Inflammatory macrophage treated with lipopolysaccharide for 1 hour (primary cell): ENCODE measurements at regions not wholly inside any gene's neighbourhood (a gene's known extent, or its start where the extent isn't known, plus 50 kb on each side); places are given as distances from the start of the nearest gene placed in this dataset.
A peak's percentile ranks its signal among the peaks of the same experiment; 100 is the strongest.

Source experiments
- DNase-seq, 2 donors: peaks; one replicate each; pipeline ENCODE4 v3.0.0-alpha.2; 2020 to 2022

DNA sequence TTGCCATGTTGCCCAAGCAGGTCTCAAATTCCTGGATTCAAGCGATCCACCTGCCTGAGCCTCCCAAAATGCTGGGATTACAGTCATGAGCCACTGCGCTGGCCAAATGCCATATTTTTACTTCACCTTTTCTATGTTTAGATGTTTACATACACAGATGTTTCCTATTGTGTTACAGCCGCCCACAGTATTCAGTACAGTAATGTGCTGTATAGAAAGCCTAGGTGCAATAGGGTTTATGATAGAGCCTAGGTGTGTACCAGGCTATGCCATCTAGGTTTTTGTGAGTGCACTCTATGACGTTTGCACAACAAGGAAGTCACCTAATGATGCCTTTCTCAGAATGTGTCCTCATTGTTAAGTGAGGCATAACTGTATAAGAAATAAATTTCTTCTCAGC is 153.4 kb downstream of the CHRM3 start:
- no peak for DNase-seq

GRCh38 chr1:239543873-239544272 is 157.5 kb downstream of the CHRM3 start:
- DNase-seq, result no peak

- no peak for DNase-seq
Measured at GRCh38 chr1:239545466-239545865, 159.1 kb downstream of the CHRM3 start.

DNA sequence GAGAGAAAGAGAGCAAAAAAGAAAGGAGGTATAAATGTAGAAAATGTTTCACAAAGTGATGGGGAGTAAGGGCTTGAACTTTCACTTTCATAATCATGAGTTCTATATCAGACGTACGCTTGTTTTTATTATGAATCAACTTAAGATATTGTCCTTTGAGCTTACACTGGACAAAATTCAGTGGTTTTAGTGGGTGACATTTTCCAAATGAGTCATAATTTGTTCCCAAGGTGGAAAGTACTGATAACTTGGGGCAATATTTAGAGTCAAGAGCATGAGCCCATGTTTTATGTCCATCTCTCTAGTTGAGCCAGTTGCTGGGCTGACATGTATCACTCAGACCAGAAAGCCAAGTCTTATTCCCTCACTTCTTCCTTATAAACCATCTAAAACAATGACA is 161.6 kb downstream of the CHRM3 start:
- no peak for DNase-seq

DNA sequence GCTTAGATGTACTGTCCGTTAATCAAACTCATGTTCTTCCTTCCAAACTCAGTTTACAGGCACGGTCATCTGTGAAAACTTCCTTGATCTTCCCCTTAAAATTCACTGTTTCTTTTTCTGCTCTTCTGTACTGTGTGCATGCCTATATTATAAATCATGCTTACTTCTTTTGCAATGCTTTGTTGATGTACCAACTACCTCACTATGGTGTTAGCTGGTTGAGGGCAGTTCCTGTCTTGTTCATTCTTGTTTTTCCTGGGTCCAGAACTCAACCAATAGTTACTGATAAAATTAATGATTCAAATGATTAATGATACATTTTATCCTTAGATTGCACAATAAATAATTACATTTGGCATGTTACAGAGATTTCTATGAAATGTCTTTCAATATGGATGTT is 163.8 kb downstream of the CHRM3 start:
- DNase-seq, result no peak

DNA sequence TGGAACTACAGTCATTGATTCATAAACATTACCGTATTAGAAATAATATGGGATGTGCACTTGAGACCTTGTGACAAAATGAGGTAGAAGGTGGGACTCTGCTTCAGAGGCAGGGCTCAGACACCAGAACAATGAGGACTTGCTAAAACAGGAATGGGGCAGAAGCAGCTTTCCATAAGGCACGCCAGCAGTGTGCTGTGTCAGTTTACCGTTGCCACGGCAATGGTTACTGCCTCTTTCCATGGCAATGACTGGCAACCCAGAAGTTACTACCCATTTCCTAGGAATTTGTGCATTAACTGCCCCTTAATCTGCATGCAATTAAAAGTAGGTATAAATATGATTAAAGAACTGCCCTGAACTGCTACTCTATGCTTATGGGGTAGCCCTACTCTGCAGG is 169.0 kb downstream of the CHRM3 start:
- no peak for DNase-seq

DNA sequence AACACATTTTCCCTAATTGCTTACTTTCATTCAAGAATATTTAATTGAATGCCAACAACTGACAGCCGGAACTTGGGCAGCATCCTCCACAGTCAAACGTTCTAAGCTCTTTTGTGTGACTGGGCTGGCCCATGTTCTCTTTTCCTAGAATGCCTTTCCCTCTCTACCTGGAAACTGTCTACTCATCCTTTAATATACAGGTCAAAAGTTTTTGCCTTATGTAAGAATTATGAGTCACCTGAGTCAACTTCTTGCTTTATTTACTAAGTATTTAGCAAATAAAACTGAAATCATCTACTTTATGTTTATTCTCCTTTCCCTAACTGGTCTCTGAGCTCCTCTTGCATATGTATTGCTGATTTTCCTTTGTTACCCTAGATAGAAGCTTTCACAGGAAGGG is 172.2 kb downstream of the CHRM3 start:
- DNase-seq, result no peak

- DNase-seq, result peak; percentile 61 to 79
Measured at GRCh38 chr1:239558991-239559390, 172.6 kb downstream of the CHRM3 start.

GRCh38 chr1:239560921-239561320 is 174.6 kb downstream of the CHRM3 start:
- no peak for DNase-seq

- no peak for DNase-seq
Measured at GRCh38 chr1:239562095-239562494, 175.7 kb downstream of the CHRM3 start.

DNA sequence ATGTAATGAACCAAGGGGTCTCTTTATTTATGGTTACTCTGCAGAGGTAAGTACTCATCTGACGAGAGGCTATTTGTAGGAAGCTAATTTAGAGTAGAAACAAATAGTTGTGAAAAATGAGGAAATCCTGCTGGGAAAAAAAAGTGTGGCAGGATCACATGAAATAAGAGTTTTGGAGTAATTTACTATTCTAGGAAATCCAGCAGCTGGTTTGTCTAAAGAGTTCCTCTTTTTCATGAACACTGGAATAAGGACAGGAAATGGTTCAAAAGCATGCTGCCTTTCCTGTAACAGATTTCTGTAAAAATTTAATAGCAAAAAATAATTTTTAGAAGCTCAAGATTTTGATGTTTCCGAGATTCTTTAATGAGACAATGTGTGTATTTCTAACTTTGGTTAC is 177.3 kb downstream of the CHRM3 start:
- DNase-seq, result peak; percentile 53 to 75

DNA sequence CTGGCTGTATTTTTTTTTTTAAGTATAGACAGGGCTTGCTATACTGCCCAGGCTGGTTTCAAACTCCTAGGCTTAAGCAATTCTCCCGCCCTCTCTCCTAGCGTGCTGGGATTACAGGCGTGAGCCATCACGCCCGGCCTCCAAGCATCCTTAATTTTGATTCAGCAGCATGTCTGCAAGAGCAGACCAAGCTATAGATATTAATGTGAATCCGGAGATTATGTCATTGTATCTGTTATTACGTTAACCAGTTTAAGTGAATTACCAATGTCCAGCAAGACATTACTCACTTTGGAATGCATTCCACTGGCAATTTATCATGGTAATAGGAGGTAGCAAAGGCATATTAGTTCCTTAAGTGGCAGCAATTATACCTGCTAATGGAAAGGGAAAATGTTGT is 179.7 kb downstream of the CHRM3 start:
- DNase-seq, result no peak

- DNase-seq, result no peak
Measured at GRCh38 chr1:239570878-239571277, 184.5 kb downstream of the CHRM3 start.

DNA sequence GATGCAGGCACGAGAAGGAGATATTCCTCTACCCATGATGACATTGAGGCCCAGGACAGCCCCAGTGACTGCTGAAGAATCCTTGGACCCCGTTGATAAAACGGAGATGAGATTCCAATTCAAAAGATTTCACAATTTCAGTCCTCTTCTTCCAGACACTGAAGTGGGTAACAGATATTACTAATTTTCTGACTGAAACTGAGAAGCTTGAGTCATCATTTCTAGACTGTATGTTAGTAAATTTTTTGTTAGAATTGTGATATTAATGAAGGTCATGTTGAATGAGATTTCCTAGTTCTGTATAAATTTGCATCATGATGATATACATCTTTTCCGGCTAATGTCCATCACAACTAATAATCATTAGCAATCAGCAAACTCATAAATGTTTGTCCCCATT is 185.8 kb downstream of the CHRM3 start:
- DNase-seq, result no peak

DNA sequence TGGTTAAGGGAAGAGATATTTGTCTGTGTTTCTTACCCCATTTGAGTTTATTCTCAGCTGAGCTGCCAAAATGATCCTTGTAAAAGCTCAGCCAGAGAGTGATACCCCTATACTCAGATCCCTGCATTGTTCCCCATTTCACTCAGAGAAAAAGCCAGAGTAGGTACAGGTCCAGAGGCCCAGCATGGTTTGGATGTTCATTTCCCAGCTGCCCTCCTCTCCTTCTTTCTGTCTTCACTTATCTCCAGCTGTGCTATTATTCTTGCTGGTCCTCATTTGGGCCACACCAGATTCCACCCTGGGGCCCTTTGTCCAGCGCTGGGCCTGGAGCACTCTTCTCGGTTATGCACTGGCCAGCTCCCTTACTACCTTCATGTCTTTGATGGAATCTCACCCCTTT is 187.7 kb downstream of the CHRM3 start:
- DNase-seq, result no peak

GRCh38 chr1:239575113-239575512 is 188.7 kb downstream of the CHRM3 start:
- no peak for DNase-seq

- no peak for DNase-seq
Measured at GRCh38 chr1:239583536-239583935, 197.2 kb downstream of the CHRM3 start.

DNA sequence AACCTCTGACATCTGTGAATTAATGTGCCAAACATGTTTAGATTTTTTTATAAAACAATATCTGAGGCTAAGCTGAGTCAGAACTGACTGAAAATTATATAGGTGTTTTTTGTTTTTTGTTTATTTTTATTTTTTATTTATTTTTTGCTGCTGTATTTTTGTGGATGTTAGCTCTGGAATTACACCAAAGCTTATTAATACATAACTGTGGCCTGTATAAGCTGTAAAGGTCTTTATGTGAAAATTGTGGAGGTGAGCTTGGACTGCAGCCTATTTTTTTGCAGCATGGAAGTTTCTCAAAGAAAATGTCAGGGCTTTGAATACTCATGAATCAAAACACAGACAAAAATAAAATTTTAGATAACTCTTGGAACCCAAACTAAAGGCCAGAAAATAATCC is 199.8 kb downstream of the CHRM3 start:
- DNase-seq, result no peak

- no peak for DNase-seq
Measured at GRCh38 chr1:239587066-239587465, 200.7 kb downstream of the CHRM3 start.

- no peak for DNase-seq
Measured at GRCh38 chr1:239587574-239588369, 201.4 kb downstream of the CHRM3 start.

GRCh38 chr1:239590556-239590955 is 204.2 kb downstream of the CHRM3 start:
- DNase-seq, result no peak

- DNase-seq, result no peak
Measured at GRCh38 chr1:239593527-239593926, 207.2 kb downstream of the CHRM3 start.

DNA sequence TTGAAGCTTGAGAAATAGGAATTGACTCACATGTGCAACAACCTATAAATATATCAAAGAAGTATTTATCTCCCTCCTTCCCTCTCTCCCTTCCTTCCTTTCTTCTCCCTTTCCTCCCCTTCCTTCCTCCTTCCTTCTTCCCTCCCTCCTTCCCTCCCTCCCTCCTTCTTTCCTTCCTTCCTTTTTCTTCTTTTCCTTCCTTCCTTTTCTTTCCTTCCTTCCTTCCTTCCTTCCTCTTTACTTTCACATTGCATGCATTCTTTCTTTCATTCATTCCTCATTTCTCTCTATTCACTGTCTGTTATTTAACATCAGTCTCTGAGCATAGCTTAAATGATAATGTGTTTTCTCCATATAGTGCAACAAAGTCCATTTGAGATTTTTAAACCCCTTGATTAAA is 214.2 kb downstream of the CHRM3 start:
- no peak for DNase-seq

- no peak for DNase-seq
Measured at GRCh38 chr1:239601108-239601507, 214.7 kb downstream of the CHRM3 start.

DNA sequence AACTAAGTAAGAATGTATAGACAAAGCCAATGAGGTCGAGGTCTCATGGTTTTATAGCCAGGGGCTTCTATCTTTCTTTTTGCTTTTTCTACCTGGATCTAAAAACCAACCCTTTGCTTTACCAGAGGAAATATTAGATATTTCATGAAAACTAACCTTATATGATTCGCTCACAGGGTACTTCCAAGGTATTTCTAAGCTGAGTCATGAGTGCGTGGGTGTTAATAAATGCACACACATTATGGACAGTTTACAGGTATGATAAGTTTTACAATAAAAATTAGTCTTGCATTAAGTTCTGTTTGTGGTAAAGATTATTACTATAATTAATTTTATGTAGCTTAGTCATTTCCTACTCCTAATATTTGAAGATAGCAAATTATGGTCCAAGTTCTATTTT is 217.2 kb downstream of the CHRM3 start:
- DNase-seq, result no peak
